GM23248 (cell line): ENCODE measurements at regions not wholly inside any gene's neighbourhood (a gene's known extent, or its start where the extent isn't known, plus 50 kb on each side); places are given as distances from the start of the nearest gene placed in this dataset.

Experiments
- EZH2 ChIP-seq: fragments of 200-600 bp; sonication (generic); IDR thresholded peaks from 2 replicates; pipeline ENCODE4 v1.6.1; 2018; ENCODE audit warnings: antibody characterized with exemption, mild to moderate bottlenecking; ENCODE audit not compliant: insufficient read depth, poor library complexity, severe bottlenecking
- EZH2phosphoT487 ChIP-seq: fragments of 200-600 bp; sonication (generic); IDR thresholded peaks from 2 replicates; pipeline ENCODE4 v1.6.1; 2018; ENCODE audit warnings: antibody characterized with exemption, moderate library complexity, mild to moderate bottlenecking, low read depth; ENCODE audit not compliant: insufficient read depth

DNA sequence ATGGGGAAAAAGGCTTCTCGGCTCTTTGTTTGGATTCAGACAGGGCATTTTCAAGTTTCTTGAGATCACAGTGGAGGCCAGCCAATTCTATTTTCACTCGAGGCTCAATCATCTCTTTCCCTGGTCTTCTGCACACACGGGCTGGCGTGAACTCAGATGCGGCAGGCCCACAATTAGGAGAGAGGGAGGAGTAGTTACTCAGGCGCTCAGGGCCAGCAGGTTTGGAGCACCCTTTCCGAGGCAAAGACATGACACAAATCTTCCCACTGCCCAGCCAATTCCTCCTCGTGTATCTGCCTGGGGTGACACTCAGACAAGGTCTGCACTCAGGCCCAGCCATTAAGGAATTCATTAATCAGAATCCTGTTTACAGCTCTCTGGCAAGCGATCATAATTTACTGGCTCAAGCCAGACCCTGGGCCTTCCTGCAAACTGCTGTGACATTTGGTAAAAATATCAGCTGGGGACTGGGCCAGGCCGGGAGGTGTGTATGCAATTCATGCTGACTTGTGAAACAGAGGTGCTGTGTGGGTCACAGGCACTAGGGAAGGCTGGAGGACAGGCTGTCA is 68.1 kb upstream of the TLE3 start:
- no peak for TF ChIP-seq EZH2
- TF ChIP-seq EZH2phosphoT487, result no peak
